Neural progenitor cell (in vitro differentiated cells): ENCODE measurements at regions not wholly inside any gene's neighbourhood (a gene's known extent, or its start where the extent isn't known, plus 50 kb on each side); places are given as distances from the start of the nearest gene placed in this dataset.

ENCODE experiments used
- EZH2 ChIP-seq: fragments of 200-600 bp; sonication (generic); IDR thresholded peaks from 2 replicates; pipeline ENCODE4 v1.6.1; 2017; ENCODE audit warnings: antibody characterized with exemption, mild to moderate bottlenecking, moderate library complexity
- TF ChIP-seq, protein P1 (sequence below): fragments of 200-600 bp; sonication (generic); IDR thresholded peaks from 2 replicates; pipeline ENCODE4 v1.5.1; 2017; ENCODE audit warnings: antibody characterized with exemption, mild to moderate bottlenecking

DNA sequence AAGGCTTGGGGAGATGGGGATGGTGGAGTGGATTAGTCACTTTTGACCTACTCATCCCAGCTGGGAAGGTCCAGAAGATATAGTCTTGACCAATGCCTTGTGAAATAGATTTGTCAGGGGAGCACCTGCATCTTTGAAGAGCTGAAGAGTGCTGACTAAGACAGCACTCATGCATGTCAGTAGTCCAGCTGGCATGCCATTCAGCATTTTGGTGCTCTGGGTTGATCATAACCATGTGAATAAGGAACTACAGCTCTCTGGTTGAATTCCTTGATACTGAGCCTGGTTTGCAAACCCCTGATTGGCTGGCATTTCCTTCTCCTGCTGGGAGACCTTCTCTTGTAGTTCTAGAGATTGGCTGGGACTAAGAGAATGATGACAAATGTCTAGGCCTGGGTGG, 106.8 kb upstream of the ALX4 start:
- TF ChIP-seq, protein P1, sequence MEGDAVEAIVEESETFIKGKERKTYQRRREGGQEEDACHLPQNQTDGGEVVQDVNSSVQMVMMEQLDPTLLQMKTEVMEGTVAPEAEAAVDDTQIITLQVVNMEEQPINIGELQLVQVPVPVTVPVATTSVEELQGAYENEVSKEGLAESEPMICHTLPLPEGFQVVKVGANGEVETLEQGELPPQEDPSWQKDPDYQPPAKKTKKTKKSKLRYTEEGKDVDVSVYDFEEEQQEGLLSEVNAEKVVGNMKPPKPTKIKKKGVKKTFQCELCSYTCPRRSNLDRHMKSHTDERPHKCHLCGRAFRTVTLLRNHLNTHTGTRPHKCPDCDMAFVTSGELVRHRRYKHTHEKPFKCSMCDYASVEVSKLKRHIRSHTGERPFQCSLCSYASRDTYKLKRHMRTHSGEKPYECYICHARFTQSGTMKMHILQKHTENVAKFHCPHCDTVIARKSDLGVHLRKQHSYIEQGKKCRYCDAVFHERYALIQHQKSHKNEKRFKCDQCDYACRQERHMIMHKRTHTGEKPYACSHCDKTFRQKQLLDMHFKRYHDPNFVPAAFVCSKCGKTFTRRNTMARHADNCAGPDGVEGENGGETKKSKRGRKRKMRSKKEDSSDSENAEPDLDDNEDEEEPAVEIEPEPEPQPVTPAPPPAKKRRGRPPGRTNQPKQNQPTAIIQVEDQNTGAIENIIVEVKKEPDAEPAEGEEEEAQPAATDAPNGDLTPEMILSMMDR, result no peak
- no peak for TF ChIP-seq EZH2
